ENCODE measurements at regions not wholly inside any gene's neighbourhood (a gene's known extent, or its start where the extent isn't known, plus 50 kb on each side); places are given as distances from the start of the nearest gene placed in this dataset.

- Histone ChIP-seq H3K9me3 (ENCODE audit: severe bottlenecking) (no peaks in the 10 kb centered on the region), H3K36me3 (no peaks in the 10 kb centered on the region), H3K4me3 (ENCODE audit: low read depth, low read length) (no peak overlapping the region), H3K27ac (no peak overlapping the region), H3K27me3 (ENCODE audit: insufficient read depth, low read depth, severe bottlenecking) (no peaks in the 10 kb centered on the region)
- no peak for TF ChIP-seq CTCF (IDR thresholded peaks at IDR 0.05; ENCODE audit: low read depth, low read length)
- no peak for DNase-seq
Observed at GRCh38 chr5:111670826-111671492, 86.0 kb downstream of the NREP start.

GRCh38 chr5:111668477-111669414 lies 88.2 kb downstream of the NREP start:
- H3K27ac ChIP-seq = no peak overlapping the region
- no peak for TF ChIP-seq CTCF (IDR thresholded peaks at IDR 0.05; ENCODE audit: low read depth, low read length)
- H3K4me3 ChIP-seq (ENCODE audit: low read depth, low read length) = no peak overlapping the region
- H3K9me3 ChIP-seq (ENCODE audit: severe bottlenecking) = no peaks in the 10 kb centered on the region
- DNase-seq = no peak
- no peaks in the 10 kb centered on the region for H3K36me3 ChIP-seq
- no peaks in the 10 kb centered on the region for H3K27me3 ChIP-seq (ENCODE audit: insufficient read depth, low read depth, severe bottlenecking)

- Histone ChIP-seq H3K27ac (no peak overlapping the region), H3K9me3 (ENCODE audit: severe bottlenecking) (no peaks in the 10 kb centered on the region), H3K4me3 (ENCODE audit: low read depth, low read length) (no peak overlapping the region), H3K36me3 (no peaks in the 10 kb centered on the region), H3K27me3 (ENCODE audit: insufficient read depth, low read depth, severe bottlenecking) (no peaks in the 10 kb centered on the region)
- no peak for TF ChIP-seq CTCF (IDR thresholded peaks at IDR 0.05; ENCODE audit: low read depth, low read length)
- DNase-seq = no peak
Observed at GRCh38 chr5:111667128-111667736, 89.8 kb downstream of the NREP start.

- H3K36me3 ChIP-seq = no peaks in the 10 kb centered on the region
- no peak for DNase-seq
- no peak overlapping the region for H3K4me3 ChIP-seq (ENCODE audit: low read depth, low read length)
- H3K27ac ChIP-seq = no peak overlapping the region
- no peak for TF ChIP-seq CTCF (IDR thresholded peaks at IDR 0.05; ENCODE audit: low read depth, low read length)
- H3K9me3 ChIP-seq (ENCODE audit: severe bottlenecking) = peaks cover 6% of the 10 kb centered on the region
- no peaks in the 10 kb centered on the region for H3K27me3 ChIP-seq (ENCODE audit: insufficient read depth, low read depth, severe bottlenecking)
Observed at GRCh38 chr5:111656580-111656979, 100.4 kb downstream of the NREP start.

GRCh38 chr5:111655169-111655924 lies 101.6 kb downstream of the NREP start:
- Histone ChIP-seq H3K4me3 (ENCODE audit: low read depth, low read length) (no peak overlapping the region), H3K27ac (no peak overlapping the region), H3K36me3 (no peaks in the 10 kb centered on the region), H3K9me3 (ENCODE audit: severe bottlenecking) (no peaks in the 10 kb centered on the region), H3K27me3 (ENCODE audit: insufficient read depth, low read depth, severe bottlenecking) (no peaks in the 10 kb centered on the region)
- no peak for DNase-seq
- no peak for TF ChIP-seq CTCF (IDR thresholded peaks at IDR 0.05; ENCODE audit: low read depth, low read length)
